ENCODE measurements at regions not wholly inside any gene's neighbourhood (a gene's known extent, or its start where the extent isn't known, plus 50 kb on each side); places are given as distances from the start of the nearest gene placed in this dataset.

DNA sequence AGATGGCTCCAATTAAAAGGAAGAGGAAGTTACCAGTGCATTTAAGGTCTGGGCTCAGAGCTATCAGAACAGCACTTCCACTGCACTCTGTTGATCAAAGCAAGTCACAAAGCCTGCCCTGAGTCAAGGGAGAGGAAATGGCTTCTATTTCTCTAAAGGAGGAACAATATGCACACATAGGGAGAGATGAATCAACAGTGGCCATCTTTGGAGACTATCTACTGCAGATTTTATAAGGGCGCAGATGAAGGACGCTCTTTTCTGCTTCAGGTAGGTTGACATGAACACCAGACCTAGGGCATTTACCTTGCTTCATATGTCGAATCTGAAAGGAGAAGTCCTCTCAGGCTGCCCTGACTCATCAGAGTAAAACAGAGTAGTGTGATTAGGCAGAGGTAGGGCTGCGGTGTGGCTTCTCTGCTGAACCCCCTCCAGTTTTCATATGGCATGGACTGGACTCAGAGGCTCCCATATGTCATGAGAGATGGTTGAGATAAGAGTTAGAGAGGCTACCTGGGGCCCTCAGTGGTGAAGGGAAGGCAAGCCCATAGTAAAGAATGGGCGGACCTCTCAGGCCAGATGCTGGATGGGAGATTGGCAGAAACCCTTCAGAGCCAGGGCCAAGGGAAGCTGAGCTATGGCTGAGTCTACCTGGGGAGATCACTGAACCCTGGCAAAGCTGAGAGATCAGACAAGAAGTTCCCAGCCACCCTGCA lies 84.4 kb downstream of the ARF6 start:
- 96% methylated on average over 5 of the region's 5 CpGs for WGBS
- Histone ChIP-seq H3K18ac (ENCODE audit: low read depth in 1 of 2, low read length in 2 of 2) (peak overlapping the region in 1 of 2 experiments; percentile 48), H3K4ac (ENCODE audit: low read depth in 1 of 2, low read length in 2 of 2) (peak overlapping the region in 1 of 2 experiments; percentile 2), H3K23ac (ENCODE audit: low read length in 2 of 2) (no peak overlapping the region), H4K91ac (ENCODE audit: low read length) (no peak overlapping the region), H3K27ac (ENCODE audit: low read length, poor library complexity, severe bottlenecking) (peak overlapping the region; percentile 93), H3K79me1 (replicated peaks; ENCODE audit: low read length, poor library complexity, severe bottlenecking) (peaks cover 8% of the 10 kb centered on the region), H2BK12ac (ENCODE audit: low read length in 2 of 2) (peak overlapping the region; percentile 2 to 69), H2BK15ac (ENCODE audit: low read depth, poor library complexity, severe bottlenecking) (peak overlapping the region; percentile 52), H4K8ac (ENCODE audit: low read length) (no peak overlapping the region), H3K36me3 (ENCODE audit: control insufficient read depth in 1 of 2, insufficient read depth in 2 of 2, low read depth in 1 of 2, low read length in 2 of 2) (no peaks in the 10 kb centered on the region), H3K4me3 (ENCODE audit: insufficient read depth in 1 of 2, low read depth in 1 of 2, low read length in 2 of 2) (no peak overlapping the region), H3K9ac (ENCODE audit: low read length) (no peak overlapping the region), H3K4me2 (ENCODE audit: low read length, poor library complexity, severe bottlenecking) (no peak overlapping the region), H2BK5ac (ENCODE audit: low read depth, low read length, poor library complexity, severe bottlenecking) (no peak overlapping the region), H2BK120ac (ENCODE audit: low read depth, low read length) (no peak overlapping the region), H3K27me3 (ENCODE audit: control insufficient read depth in 1 of 2, insufficient read depth in 1 of 2, low read length in 2 of 2) (no peaks in the 10 kb centered on the region), H3K14ac (ENCODE audit: low read length in 2 of 2) (no peak overlapping the region), H2AK5ac (ENCODE audit: low read length, severe bottlenecking) (peak overlapping the region; percentile 47), H2AFZ (ENCODE audit: low read depth, low read length) (no peak overlapping the region), H3K4me1 (ENCODE audit: control insufficient read depth, insufficient read depth, low read depth, low read length) (peaks cover 22% of the 10 kb centered on the region), H3K9me3 (ENCODE audit: control insufficient read depth, low read length) (no peaks in the 10 kb centered on the region)
- no peak for DNase-seq

DNA sequence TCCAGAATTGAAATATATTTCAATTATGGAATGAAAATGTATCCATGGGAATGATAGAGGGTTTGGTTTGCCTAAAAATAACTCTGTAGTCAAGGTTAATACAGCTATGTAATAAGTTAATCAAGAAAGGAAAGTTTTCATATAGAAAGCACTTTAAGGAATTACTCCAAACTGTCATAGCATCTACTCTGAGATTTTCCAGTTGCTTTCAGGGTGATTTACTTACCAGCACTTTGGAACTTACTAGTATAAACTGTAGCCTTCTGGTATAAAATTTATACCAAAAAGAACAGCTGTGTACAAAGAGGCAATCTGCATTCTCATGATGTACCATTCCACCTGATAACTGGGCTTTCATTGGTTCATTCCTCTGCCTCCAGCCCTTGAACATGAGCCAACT lies 87.1 kb downstream of the ARF6 start:
- H3K9me3 ChIP-seq (ENCODE audit: control insufficient read depth, low read length), result no peaks in the 10 kb centered on the region
- H3K4me1 ChIP-seq (ENCODE audit: control insufficient read depth, insufficient read depth, low read depth, low read length), result peaks cover 22% of the 10 kb centered on the region
- H2AFZ ChIP-seq (ENCODE audit: low read depth, low read length), result no peak overlapping the region
- no peak overlapping the region for H4K91ac ChIP-seq (ENCODE audit: low read length)
- H3K9ac ChIP-seq (ENCODE audit: low read length), result no peak overlapping the region
- no peak overlapping the region for H2BK5ac ChIP-seq (ENCODE audit: low read depth, low read length, poor library complexity, severe bottlenecking)
- peak; percentile 16 for DNase-seq
- H3K27ac ChIP-seq (ENCODE audit: low read length, poor library complexity, severe bottlenecking), result no peak overlapping the region
- H3K79me1 ChIP-seq (replicated peaks; ENCODE audit: low read length, poor library complexity, severe bottlenecking), result peaks cover 8% of the 10 kb centered on the region
- peak overlapping the region; percentile 84 for H2AK5ac ChIP-seq (ENCODE audit: low read length, severe bottlenecking)
- no peak overlapping the region for H2BK12ac ChIP-seq (ENCODE audit: low read length in 2 of 2)
- no peak overlapping the region for H4K8ac ChIP-seq (ENCODE audit: low read length)
- H3K18ac ChIP-seq (ENCODE audit: low read depth in 1 of 2, low read length in 2 of 2), result no peak overlapping the region
- H2BK15ac ChIP-seq (ENCODE audit: low read depth, poor library complexity, severe bottlenecking), result no peak overlapping the region
- H3K27me3 ChIP-seq (ENCODE audit: control insufficient read depth in 1 of 2, insufficient read depth in 1 of 2, low read length in 2 of 2), result no peaks in the 10 kb centered on the region
- H3K23ac ChIP-seq (ENCODE audit: low read length in 2 of 2), result no peak overlapping the region
- H3K4me2 ChIP-seq (ENCODE audit: low read length, poor library complexity, severe bottlenecking), result no peak overlapping the region
- H2BK120ac ChIP-seq (ENCODE audit: low read depth, low read length), result no peak overlapping the region
- H3K36me3 ChIP-seq (ENCODE audit: control insufficient read depth in 1 of 2, insufficient read depth in 2 of 2, low read depth in 1 of 2, low read length in 2 of 2), result no peaks in the 10 kb centered on the region
- H3K4me3 ChIP-seq (ENCODE audit: insufficient read depth in 1 of 2, low read depth in 1 of 2, low read length in 2 of 2), result no peak overlapping the region
- no peak overlapping the region for H3K4ac ChIP-seq (ENCODE audit: low read depth in 1 of 2, low read length in 2 of 2)
- H3K14ac ChIP-seq (ENCODE audit: low read length in 2 of 2), result no peak overlapping the region

DNA sequence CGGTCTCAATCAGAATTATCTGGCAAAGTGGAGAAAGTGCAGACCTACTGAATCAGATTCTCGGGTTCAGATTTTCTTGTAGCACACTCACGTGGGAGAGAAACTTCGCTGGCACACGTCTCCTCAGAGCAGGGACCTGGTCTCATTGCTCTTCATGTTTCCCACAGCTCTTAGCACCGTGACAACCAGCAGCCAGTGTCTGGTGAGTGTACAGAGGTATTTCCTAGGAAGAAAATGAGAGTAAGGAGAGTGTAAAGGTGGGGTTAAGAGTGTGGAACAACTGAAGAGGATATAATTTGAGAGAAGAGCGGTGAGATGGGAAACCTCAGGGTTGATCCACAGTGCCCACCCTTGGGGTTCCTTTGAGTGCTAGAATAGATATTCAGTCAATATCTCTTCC lies 89.2 kb downstream of the ARF6 start:
- Histone ChIP-seq H3K27me3 (ENCODE audit: control insufficient read depth in 1 of 2, insufficient read depth in 1 of 2, low read length in 2 of 2) (no peaks in the 10 kb centered on the region), H3K18ac (ENCODE audit: low read depth in 1 of 2, low read length in 2 of 2) (peak overlapping the region in 1 of 2 experiments; percentile 74), H2BK5ac (ENCODE audit: low read depth, low read length, poor library complexity, severe bottlenecking) (peak overlapping the region; percentile 4), H3K14ac (ENCODE audit: low read length in 2 of 2) (no peak overlapping the region), H3K9ac (ENCODE audit: low read length) (peak overlapping the region; percentile 88), H2AK5ac (ENCODE audit: low read length, severe bottlenecking) (peak overlapping the region; percentile 3), H2AFZ (ENCODE audit: low read depth, low read length) (no peak overlapping the region), H3K79me1 (replicated peaks; ENCODE audit: low read length, poor library complexity, severe bottlenecking) (peaks cover 8% of the 10 kb centered on the region), H2BK120ac (ENCODE audit: low read depth, low read length) (no peak overlapping the region), H3K27ac (ENCODE audit: low read length, poor library complexity, severe bottlenecking) (peak overlapping the region; percentile 80), H3K4me3 (ENCODE audit: insufficient read depth in 1 of 2, low read depth in 1 of 2, low read length in 2 of 2) (peak overlapping the region in 1 of 2 experiments; percentile 67), H3K23ac (ENCODE audit: low read length in 2 of 2) (no peak overlapping the region), H3K36me3 (ENCODE audit: control insufficient read depth in 1 of 2, insufficient read depth in 2 of 2, low read depth in 1 of 2, low read length in 2 of 2) (no peaks in the 10 kb centered on the region), H2BK15ac (ENCODE audit: low read depth, poor library complexity, severe bottlenecking) (no peak overlapping the region), H3K4me1 (ENCODE audit: control insufficient read depth, insufficient read depth, low read depth, low read length) (peaks cover 19% of the 10 kb centered on the region), H2BK12ac (ENCODE audit: low read length in 2 of 2) (peak overlapping the region in 1 of 2 experiments; percentile 0), H3K4ac (ENCODE audit: low read depth in 1 of 2, low read length in 2 of 2) (no peak overlapping the region), H3K9me3 (ENCODE audit: control insufficient read depth, low read length) (no peaks in the 10 kb centered on the region), H3K4me2 (ENCODE audit: low read length, poor library complexity, severe bottlenecking) (peak overlapping the region; percentile 47), H4K91ac (ENCODE audit: low read length) (no peak overlapping the region), H4K8ac (ENCODE audit: low read length) (no peak overlapping the region)
- DNase-seq, result no peak
- WGBS, result 88% methylated on average over 7 of the region's 7 CpGs

DNA sequence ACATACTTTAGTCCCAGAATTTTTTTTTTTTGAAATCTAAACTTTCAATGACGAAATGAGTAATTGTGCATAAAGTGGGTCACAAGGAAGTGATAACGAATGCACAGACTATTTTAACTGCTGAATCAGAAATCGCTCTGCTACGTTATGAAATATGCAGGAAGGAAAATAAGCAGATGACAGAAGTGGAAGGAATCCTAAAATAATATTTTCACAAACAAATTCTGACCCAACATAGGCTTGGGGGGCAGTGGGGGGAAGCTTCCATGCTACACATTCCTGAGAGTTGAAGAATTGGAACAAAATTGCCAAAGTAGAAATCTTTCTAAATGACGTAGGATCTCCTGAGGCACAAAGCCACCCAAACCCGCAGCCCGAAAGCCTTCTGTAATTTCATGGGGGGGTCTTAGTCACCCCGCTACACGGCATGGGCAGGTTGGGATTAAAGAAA lies 89.6 kb downstream of the ARF6 start:
- no peaks in the 10 kb centered on the region for H3K9me3 ChIP-seq (ENCODE audit: control insufficient read depth, low read length)
- H3K4me3 ChIP-seq (ENCODE audit: insufficient read depth in 1 of 2, low read depth in 1 of 2, low read length in 2 of 2), result peak overlapping the region in 1 of 2 experiments; percentile 67
- H2BK15ac ChIP-seq (ENCODE audit: low read depth, poor library complexity, severe bottlenecking), result no peak overlapping the region
- H3K27me3 ChIP-seq (ENCODE audit: control insufficient read depth in 1 of 2, insufficient read depth in 1 of 2, low read length in 2 of 2), result no peaks in the 10 kb centered on the region
- peaks cover 18% of the 10 kb centered on the region for H3K4me1 ChIP-seq (ENCODE audit: control insufficient read depth, insufficient read depth, low read depth, low read length)
- H3K79me1 ChIP-seq (replicated peaks; ENCODE audit: low read length, poor library complexity, severe bottlenecking), result peaks cover 8% of the 10 kb centered on the region
- peak overlapping the region; percentile 70 for H3K4me2 ChIP-seq (ENCODE audit: low read length, poor library complexity, severe bottlenecking)
- H3K23ac ChIP-seq (ENCODE audit: low read length in 2 of 2), result no peak overlapping the region
- no peak overlapping the region for H2BK120ac ChIP-seq (ENCODE audit: low read depth, low read length)
- H4K8ac ChIP-seq (ENCODE audit: low read length), result no peak overlapping the region
- no peak overlapping the region for H4K91ac ChIP-seq (ENCODE audit: low read length)
- H3K18ac ChIP-seq (ENCODE audit: low read depth in 1 of 2, low read length in 2 of 2), result no peak overlapping the region
- no peaks in the 10 kb centered on the region for H3K36me3 ChIP-seq (ENCODE audit: control insufficient read depth in 1 of 2, insufficient read depth in 2 of 2, low read depth in 1 of 2, low read length in 2 of 2)
- no peak overlapping the region for H2AK5ac ChIP-seq (ENCODE audit: low read length, severe bottlenecking)
- no peak overlapping the region for H3K14ac ChIP-seq (ENCODE audit: low read length in 2 of 2)
- 70% methylated on average over 9 of the region's 9 CpGs for WGBS
- peak overlapping the region; percentile 88 for H3K9ac ChIP-seq (ENCODE audit: low read length)
- peak overlapping the region; percentile 4 for H2BK5ac ChIP-seq (ENCODE audit: low read depth, low read length, poor library complexity, severe bottlenecking)
- no peak overlapping the region for H2BK12ac ChIP-seq (ENCODE audit: low read length in 2 of 2)
- no peak overlapping the region for H3K4ac ChIP-seq (ENCODE audit: low read depth in 1 of 2, low read length in 2 of 2)
- H3K27ac ChIP-seq (ENCODE audit: low read length, poor library complexity, severe bottlenecking), result peak overlapping the region; percentile 80
- no peak overlapping the region for H2AFZ ChIP-seq (ENCODE audit: low read depth, low read length)
- DNase-seq, result peak; percentile 38

All from mesenchymal stem cell (in vitro differentiated cells and primary cell).